Peyer's patch (tissue), 4 donors: ENCODE measurements at regions not wholly inside any gene's neighbourhood (a gene's known extent, or its start where the extent isn't known, plus 50 kb on each side); places are given as distances from the start of the nearest gene placed in this dataset.

Experiments
- DNase-seq, 3 donors: peaks; one replicate each; pipeline ENCODE4 v3.0.0-alpha.2; 2017 to 2019
- H3K27ac ChIP-seq, 4 donors: fragments of 200-600 bp; sonication (generic); one replicate each; pipeline ENCODE4 v1.5.1; 2016 to 2019
- H3K27me3 ChIP-seq, 2 donors: fragments of 200-600 bp; sonication (generic); one replicate each; pipeline ENCODE4 v1.5.1; 2019
- H3K36me3 ChIP-seq, 3 donors: fragments of 200-600 bp; sonication (generic); one replicate each; pipeline ENCODE4 v1.5.1; 2016 to 2019
- H3K4me1 ChIP-seq, 4 donors: fragments of 200-600 bp; sonication (generic); one replicate each; pipeline ENCODE4 v1.5.1; 2016 to 2019
- H3K4me3 ChIP-seq, 4 donors: fragments of 200-600 bp; sonication (generic); 1 replicate in 3 of 4; 2 replicates in 1 of 4; pipeline ENCODE4 v1.5.1; 2016 to 2019; ENCODE audit warnings: mild to moderate bottlenecking in 1 of 4
- H3K9me3 ChIP-seq, 4 donors: fragments of 200-600 bp; sonication (generic); one replicate each; pipeline ENCODE4 v1.5.1; 2016 to 2019; ENCODE audit warnings: mild to moderate bottlenecking in 1 of 4
- CTCF ChIP-seq, 6 experiments: fragments of 450-650 bp in 4 of 6; fragments of 200-600 bp in 2 of 6; sonication (generic) in 1 of 6; IDR thresholded peaks; one replicate each; pipeline ENCODE4 v1.5.1; 2017 to 2019; ENCODE audit warnings: antibody characterized with exemption in 6 of 6, mild to moderate bottlenecking in 3 of 6, moderate library complexity in 1 of 6
- POLR2A ChIP-seq, 2 donors: fragments of 450-650 bp; IDR thresholded peaks; one replicate each; pipeline ENCODE4 v1.5.1; 2017; ENCODE audit warnings: antibody characterized with exemption in 2 of 2, mild to moderate bottlenecking in 2 of 2, moderate library complexity in 2 of 2

- H3K36me3 ChIP-seq, result no peaks in the 10 kb centered on the region
- H3K4me1 ChIP-seq, result no peaks in the 10 kb centered on the region
- H3K27me3 ChIP-seq, result no peaks in the 10 kb centered on the region
- no peak for DNase-seq
- peaks cover 0 to 6% (median 0%) of the 10 kb centered on the region in 4 donors for H3K9me3 ChIP-seq
- TF ChIP-seq POLR2A (IDR thresholded peaks at IDR 0.05), result no peak
- TF ChIP-seq CTCF (IDR thresholded peaks at IDR 0.05), result no peak
- H3K27ac ChIP-seq, result no peak overlapping the region
- no peak overlapping the region for H3K4me3 ChIP-seq
These were observed 102.0 kb upstream of the LRFN2 start for GRCh38 chr6:40689185-40689584.

- Histone ChIP-seq H3K36me3 (no peaks in the 10 kb centered on the region), H3K4me1 (no peaks in the 10 kb centered on the region), H3K4me3 (no peak overlapping the region), H3K27ac (no peak overlapping the region), H3K27me3 (no peaks in the 10 kb centered on the region), H3K9me3 (peaks cover 0 to 6% (median 0%) of the 10 kb centered on the region in 4 donors)
- DNase-seq, result no peak
- no peak for TF ChIP-seq CTCF (IDR thresholded peaks at IDR 0.05)
- TF ChIP-seq POLR2A (IDR thresholded peaks at IDR 0.05), result no peak
These were observed 101.1 kb upstream of the LRFN2 start for GRCh38 chr6:40688214-40688761.

- H3K9me3 ChIP-seq, result peaks cover 0 to 6% (median 0%) of the 10 kb centered on the region in 4 donors
- TF ChIP-seq CTCF (IDR thresholded peaks at IDR 0.05) (no peak), POLR2A (IDR thresholded peaks at IDR 0.05) (no peak)
- H3K27me3 ChIP-seq, result no peaks in the 10 kb centered on the region
- no peak overlapping the region for H3K27ac ChIP-seq
- H3K4me3 ChIP-seq, result no peak overlapping the region
- no peaks in the 10 kb centered on the region for H3K4me1 ChIP-seq
- no peaks in the 10 kb centered on the region for H3K36me3 ChIP-seq
- DNase-seq, result no peak
These were observed 98.7 kb upstream of the LRFN2 start for GRCh38 chr6:40685862-40686261.

GRCh38 chr6:40681622-40682021, 94.5 kb upstream of the LRFN2 start:
- no peak for DNase-seq
- no peaks in the 10 kb centered on the region for H3K4me1 ChIP-seq
- no peak overlapping the region for H3K27ac ChIP-seq
- H3K9me3 ChIP-seq, result peaks cover 0 to 6% (median 0%) of the 10 kb centered on the region in 4 donors
- TF ChIP-seq POLR2A (IDR thresholded peaks at IDR 0.05) (no peak), CTCF (IDR thresholded peaks at IDR 0.05) (no peak)
- H3K4me3 ChIP-seq, result no peak overlapping the region
- H3K36me3 ChIP-seq, result no peaks in the 10 kb centered on the region
- H3K27me3 ChIP-seq, result no peaks in the 10 kb centered on the region

GRCh38 chr6:40678941-40679340, 91.8 kb upstream of the LRFN2 start:
- H3K9me3 ChIP-seq, result no peaks in the 10 kb centered on the region
- H3K4me3 ChIP-seq, result no peak overlapping the region
- no peaks in the 10 kb centered on the region for H3K36me3 ChIP-seq
- no peaks in the 10 kb centered on the region for H3K27me3 ChIP-seq
- TF ChIP-seq POLR2A (IDR thresholded peaks at IDR 0.05) (no peak), CTCF (IDR thresholded peaks at IDR 0.05) (no peak)
- H3K27ac ChIP-seq, result no peak overlapping the region
- no peaks in the 10 kb centered on the region for H3K4me1 ChIP-seq
- DNase-seq, result no peak

GRCh38 chr6:40674170-40674569, 87.0 kb upstream of the LRFN2 start:
- H3K27me3 ChIP-seq, result no peaks in the 10 kb centered on the region
- H3K36me3 ChIP-seq, result no peaks in the 10 kb centered on the region
- DNase-seq, result no peak
- no peak overlapping the region for H3K27ac ChIP-seq
- no peak for TF ChIP-seq POLR2A (IDR thresholded peaks at IDR 0.05)
- no peak for TF ChIP-seq CTCF (IDR thresholded peaks at IDR 0.05)
- H3K4me3 ChIP-seq, result no peak overlapping the region
- H3K9me3 ChIP-seq, result no peaks in the 10 kb centered on the region
- no peaks in the 10 kb centered on the region for H3K4me1 ChIP-seq
